ENCODE measurements at regions not wholly inside any gene's neighbourhood (a gene's known extent, or its start where the extent isn't known, plus 50 kb on each side); places are given as distances from the start of the nearest gene placed in this dataset.

DNA sequence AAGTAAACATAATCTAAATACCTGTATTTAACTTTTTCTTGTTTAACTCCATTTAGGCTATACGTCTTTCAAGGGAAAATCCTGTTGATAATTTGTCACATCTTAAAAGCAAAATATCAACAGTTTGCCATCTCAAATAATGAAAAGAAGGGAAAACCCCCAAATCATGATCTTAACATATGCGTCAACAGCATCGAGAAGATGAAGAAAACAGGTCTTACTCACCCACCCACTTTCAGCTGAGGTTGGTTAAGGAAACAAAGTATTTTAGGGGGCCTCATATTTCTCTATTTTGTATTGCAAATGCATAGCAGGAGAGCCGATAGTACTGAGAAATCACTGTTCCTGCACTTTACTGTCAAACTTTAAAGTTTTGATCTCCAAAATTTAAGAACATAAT lies 143.1 kb upstream of the COPS8 start:
- no peak overlapping the region for H3K4me3 ChIP-seq
- TF ChIP-seq, protein P1, sequence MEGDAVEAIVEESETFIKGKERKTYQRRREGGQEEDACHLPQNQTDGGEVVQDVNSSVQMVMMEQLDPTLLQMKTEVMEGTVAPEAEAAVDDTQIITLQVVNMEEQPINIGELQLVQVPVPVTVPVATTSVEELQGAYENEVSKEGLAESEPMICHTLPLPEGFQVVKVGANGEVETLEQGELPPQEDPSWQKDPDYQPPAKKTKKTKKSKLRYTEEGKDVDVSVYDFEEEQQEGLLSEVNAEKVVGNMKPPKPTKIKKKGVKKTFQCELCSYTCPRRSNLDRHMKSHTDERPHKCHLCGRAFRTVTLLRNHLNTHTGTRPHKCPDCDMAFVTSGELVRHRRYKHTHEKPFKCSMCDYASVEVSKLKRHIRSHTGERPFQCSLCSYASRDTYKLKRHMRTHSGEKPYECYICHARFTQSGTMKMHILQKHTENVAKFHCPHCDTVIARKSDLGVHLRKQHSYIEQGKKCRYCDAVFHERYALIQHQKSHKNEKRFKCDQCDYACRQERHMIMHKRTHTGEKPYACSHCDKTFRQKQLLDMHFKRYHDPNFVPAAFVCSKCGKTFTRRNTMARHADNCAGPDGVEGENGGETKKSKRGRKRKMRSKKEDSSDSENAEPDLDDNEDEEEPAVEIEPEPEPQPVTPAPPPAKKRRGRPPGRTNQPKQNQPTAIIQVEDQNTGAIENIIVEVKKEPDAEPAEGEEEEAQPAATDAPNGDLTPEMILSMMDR (IDR thresholded peaks at IDR 0.05): no peak
- no peak for DNase-seq (ENCODE audit: low spot score)
- no peak overlapping the region for H3K27ac ChIP-seq

DNA sequence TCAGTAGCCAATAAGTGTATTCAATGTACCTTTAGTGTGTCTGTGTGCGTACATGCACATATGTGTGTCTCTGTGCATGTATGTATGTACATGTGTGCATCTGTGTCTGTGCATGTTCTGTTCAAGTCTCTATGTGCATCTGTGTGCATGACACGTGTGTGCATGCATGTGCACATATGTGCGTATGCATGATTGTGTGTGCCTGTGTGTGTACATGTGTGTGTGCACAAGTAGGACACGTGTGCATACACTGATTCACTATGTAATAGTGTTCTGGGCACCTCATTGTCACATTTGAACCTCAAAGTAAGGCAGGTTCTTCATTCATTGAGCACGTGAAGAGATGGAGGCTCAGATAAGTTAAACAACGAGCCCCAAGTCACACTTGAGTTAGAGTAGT lies 142.6 kb upstream of the COPS8 start:
- no peak overlapping the region for H3K4me3 ChIP-seq
- DNase-seq (ENCODE audit: low spot score): no peak
- TF ChIP-seq, protein P1 (IDR thresholded peaks at IDR 0.05): no peak

DNA sequence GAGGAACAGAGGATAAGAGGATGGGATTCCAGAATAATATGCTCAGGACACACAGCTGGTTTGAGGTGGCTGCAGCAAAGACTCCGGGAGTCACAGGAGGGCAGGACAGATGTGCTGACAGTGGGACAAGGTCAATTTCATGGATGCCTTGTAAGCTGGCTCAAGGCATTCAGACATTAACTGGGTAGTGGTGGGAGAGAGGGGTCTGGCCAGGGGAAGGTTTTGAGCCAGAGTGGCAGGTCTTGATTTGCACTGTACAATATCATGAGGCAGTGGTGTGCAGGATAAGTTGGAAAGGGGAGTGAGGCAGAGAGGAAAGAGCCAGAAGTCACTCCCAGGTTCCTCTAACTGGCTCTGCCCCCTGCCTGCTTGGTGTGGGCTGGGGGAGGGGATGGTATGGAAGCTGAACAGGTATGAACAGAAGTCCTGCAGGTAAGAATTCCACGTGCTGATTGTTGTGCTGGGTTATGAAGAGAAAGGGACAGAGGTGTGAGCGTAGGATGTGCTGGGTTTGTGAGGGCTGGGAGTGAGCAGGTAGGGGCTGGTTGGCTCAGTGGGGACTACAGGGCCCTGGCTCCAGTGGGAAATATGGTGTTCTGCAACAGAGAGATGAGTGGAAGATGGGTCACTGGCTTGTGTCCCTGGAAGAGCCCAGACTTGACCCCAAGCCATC lies 141.7 kb upstream of the COPS8 start:
- Histone ChIP-seq H3K27ac (no peak overlapping the region), H3K4me3 (no peak overlapping the region)
- TF ChIP-seq, protein P1 (IDR thresholded peaks at IDR 0.05): no peak
- DNase-seq (ENCODE audit: low spot score): no peak

More for the DNA sequence above, 142.6 kb upstream of the COPS8 start:
- no peak overlapping the region for H3K27ac ChIP-seq

DNA sequence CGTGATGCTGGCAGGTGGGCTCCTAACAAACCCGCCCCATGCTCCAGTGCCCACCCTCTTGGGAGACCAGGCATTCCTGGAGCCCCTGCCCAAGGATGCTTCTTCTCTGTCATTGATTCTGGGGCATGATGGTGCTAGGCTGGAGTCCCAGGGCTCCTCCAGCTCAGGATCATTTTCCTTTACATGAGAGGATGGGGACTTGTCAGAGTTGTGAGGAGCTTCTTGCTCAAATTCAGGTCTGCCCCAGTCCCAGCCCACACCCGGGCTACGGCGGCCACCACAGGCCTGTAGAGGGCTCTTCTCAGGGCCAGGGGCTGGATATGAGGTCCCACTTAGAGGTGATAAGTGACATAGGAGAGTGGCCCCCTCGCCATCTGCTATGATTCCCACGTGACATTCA lies 141.1 kb upstream of the COPS8 start:
- no peak for DNase-seq (ENCODE audit: low spot score)
- no peak overlapping the region for H3K27ac ChIP-seq
- TF ChIP-seq, protein P1 (IDR thresholded peaks at IDR 0.05): no peak
- H3K4me3 ChIP-seq: no peak overlapping the region

DNA sequence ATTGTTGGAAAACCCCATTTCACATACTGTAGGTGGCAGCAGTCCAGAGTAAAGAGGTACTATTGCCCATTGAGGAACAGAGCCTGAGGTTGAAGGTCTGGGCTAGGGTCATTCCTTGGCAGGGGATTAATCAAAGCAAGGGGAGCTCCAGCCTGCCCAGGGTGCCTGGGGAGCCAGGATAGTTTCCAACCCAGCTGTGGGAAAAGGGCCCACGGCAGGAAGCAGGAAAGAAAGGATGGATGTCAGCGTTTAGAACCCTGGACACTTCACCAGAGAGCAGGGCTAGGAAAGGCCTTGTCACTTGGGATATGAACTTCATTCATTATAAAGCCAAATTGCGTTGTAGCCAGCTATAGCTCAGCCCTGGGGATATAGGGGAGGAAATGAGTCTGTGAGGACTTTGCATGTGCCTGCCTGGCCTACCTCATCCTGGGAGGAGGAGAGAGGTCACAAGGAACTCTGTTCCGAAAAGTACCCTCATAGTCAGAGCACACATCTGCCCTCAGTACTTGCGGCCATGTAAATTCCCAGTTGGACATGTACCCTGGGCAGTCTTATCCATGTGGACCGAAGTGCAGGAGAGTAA lies 140.2 kb upstream of the COPS8 start:
- DNase-seq (ENCODE audit: low spot score): no peak
- TF ChIP-seq, protein P1 (IDR thresholded peaks at IDR 0.05): no peak
- Histone ChIP-seq H3K27ac (no peak overlapping the region), H3K4me3 (no peak overlapping the region)

DNA sequence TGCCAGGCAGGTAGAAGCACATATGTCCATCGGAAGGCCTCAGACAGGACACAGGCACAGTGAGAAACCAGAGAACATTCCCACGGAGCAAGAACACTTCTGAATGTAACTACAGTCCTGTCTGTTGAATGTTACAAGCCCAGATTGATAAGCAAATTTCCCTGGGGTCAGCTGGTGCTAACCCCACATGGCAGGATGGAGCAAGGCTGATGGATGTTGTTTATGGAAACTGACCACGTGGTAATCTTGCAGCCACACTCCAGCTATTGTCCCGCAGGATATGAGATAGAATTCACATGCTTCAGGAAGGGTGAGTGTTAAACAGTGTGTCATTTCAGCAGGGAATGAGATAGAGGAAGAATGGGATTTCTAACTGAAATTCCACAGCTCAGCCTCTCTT lies 138.8 kb upstream of the COPS8 start:
- no peak for DNase-seq (ENCODE audit: low spot score)
- TF ChIP-seq, protein P1 (IDR thresholded peaks at IDR 0.05): no peak
- H3K4me3 ChIP-seq: no peak overlapping the region
- H3K27ac ChIP-seq: no peak overlapping the region

DNA sequence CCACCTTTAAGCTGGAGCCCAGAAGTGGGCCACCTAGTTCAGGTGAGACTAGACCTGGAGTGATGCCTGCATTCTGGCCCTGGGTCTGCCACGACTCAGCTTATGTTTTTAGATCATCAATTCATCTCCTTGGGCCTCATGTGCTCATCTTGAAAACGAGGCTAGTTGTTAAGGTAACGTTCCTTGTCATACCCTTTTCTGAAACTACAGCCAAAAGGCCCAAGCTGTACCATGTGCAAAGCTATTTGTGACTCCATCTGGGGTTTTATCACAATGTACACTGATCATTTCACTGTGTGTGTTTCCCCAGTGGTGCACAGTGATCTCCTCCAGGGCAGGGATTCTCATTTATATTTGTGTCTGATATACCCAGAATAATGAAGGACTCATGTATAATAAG lies 138.4 kb upstream of the COPS8 start:
- no peak for DNase-seq (ENCODE audit: low spot score)
- no peak overlapping the region for H3K4me3 ChIP-seq
- TF ChIP-seq, protein P1 (IDR thresholded peaks at IDR 0.05): no peak
- H3K27ac ChIP-seq: no peak overlapping the region
